Hepatocyte (in vitro differentiated cells): ENCODE measurements at regions not wholly inside any gene's neighbourhood (a gene's known extent, or its start where the extent isn't known, plus 50 kb on each side); places are given as distances from the start of the nearest gene placed in this dataset.

Source experiments
- DNase-seq: peaks from one replicate; pipeline ENCODE4 v3.0.0-alpha.2; 2016; ENCODE audit warnings: low spot score
- H2AFZ ChIP-seq: fragments of 200-600 bp; sonication (generic); 2 replicates; pipeline ENCODE4 v1.6.0; 2016; ENCODE audit warnings: antibody characterized with exemption, mild to moderate bottlenecking
- H3K27ac ChIP-seq: fragments of 200-600 bp; sonication (generic); 2 replicates; pipeline ENCODE4 v1.5.1; 2016; ENCODE audit warnings: mild to moderate bottlenecking
- H3K27me3 ChIP-seq: fragments of 200-600 bp; sonication (generic); 2 replicates; pipeline ENCODE4 v1.6.1; 2016
- H3K36me3 ChIP-seq: fragments of 200-600 bp; sonication (generic); replicated peaks from 2 replicates; pipeline ENCODE4 v1.5.1; 2016; ENCODE audit warnings: low read depth; ENCODE audit not compliant: insufficient read depth
- H3K4me1 ChIP-seq: fragments of 200-600 bp; sonication (generic); 2 replicates; pipeline ENCODE4 v1.5.1; 2016; ENCODE audit warnings: mild to moderate bottlenecking, moderate library complexity; ENCODE audit not compliant: insufficient read depth
- H3K4me2 ChIP-seq: fragments of 200-600 bp; sonication (generic); 2 replicates; pipeline ENCODE4 v1.6.0; 2016
- H3K4me3 ChIP-seq: fragments of 200-600 bp; sonication (generic); 2 replicates; pipeline ENCODE4 v1.5.1; 2016; ENCODE audit warnings: mild to moderate bottlenecking
- H3K79me2 ChIP-seq: fragments of 200-600 bp; sonication (generic); 2 replicates; pipeline ENCODE4 v1.6.0; 2017; ENCODE audit warnings: mild to moderate bottlenecking
- H3K9me2 ChIP-seq: fragments of 200-600 bp; sonication (generic); replicated peaks from 2 replicates; pipeline ENCODE4 v1.6.0; 2017; ENCODE audit warnings: mild to moderate bottlenecking; ENCODE audit not compliant: insufficient read depth
- H3K9me3 ChIP-seq: fragments of 200-600 bp; sonication (generic); 2 replicates; pipeline ENCODE4 v1.5.1; 2016; ENCODE audit warnings: low read depth, mild to moderate bottlenecking
- H4K20me1 ChIP-seq: fragments of 200-600 bp; sonication (generic); 2 replicates; pipeline ENCODE4 v1.6.0; 2016; ENCODE audit warnings: mild to moderate bottlenecking; ENCODE audit not compliant: insufficient read depth, poor library complexity, severe bottlenecking
- EZH2 ChIP-seq: fragments of 200-600 bp; sonication (generic); IDR thresholded peaks from 2 replicates; pipeline ENCODE4 v1.6.1; 2016; ENCODE audit warnings: antibody characterized with exemption, mild to moderate bottlenecking, borderline replicate concordance
- EZH2phosphoT487 ChIP-seq: fragments of 200-600 bp; sonication (generic); IDR thresholded peaks from one replicate; pipeline ENCODE4 v1.6.1; 2018; ENCODE audit warnings: antibody characterized with exemption, mild to moderate bottlenecking, low read depth, moderate library complexity; ENCODE audit not compliant: unreplicated experiment, severe bottlenecking
- WGBS: methylation state at CpG from one replicate; pipeline ENCODE4 v1.1.6; 2016; ENCODE audit warnings: low lambda C conversion rate; ENCODE audit errors: missing lambda C conversion rate; 5-methylcytosine and 5-hydroxymethylcytosine counted together
- TF ChIP-seq, protein P1 (sequence below): fragments of 200-600 bp; sonication (generic); IDR thresholded peaks from 2 replicates; pipeline ENCODE4 v1.5.1; 2016; ENCODE audit warnings: antibody characterized with exemption, mild to moderate bottlenecking; ENCODE audit not compliant: poor library complexity

DNA sequence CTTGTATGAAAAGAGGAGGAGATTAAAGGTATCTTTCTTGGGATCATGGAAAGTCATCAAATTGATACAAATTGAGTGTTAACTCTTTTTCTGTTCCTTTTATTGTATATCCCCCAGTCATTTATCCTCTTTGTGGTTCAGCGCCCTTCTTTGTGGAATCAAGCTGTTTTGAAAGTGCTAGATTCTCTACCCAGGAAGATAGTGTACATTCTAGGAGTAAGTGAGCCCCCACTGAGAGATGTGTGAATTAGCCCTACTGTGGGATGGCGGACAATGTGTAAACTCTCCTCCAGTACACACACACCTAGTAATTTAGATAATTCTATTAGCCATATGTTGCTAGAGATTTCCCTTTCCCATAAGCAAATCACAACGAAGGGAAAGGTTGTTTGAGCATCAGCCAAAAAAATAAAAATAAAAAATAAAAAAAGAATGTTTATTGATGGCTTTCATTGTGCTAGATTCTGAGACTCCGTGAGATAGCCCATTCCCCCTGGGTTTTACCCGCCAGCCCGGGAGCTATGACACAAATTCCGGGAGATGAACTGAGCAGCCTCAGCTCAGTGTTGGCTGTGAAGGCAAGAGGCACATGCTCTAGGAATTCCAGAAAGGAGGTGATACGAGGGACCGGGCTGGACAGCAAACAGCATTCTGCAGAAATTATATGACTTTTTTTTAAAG lies 378.4 kb upstream of the RUNX1 start:
- H3K9me2 ChIP-seq: no peaks in the 10 kb centered on the region
- H3K36me3 ChIP-seq: no peaks in the 10 kb centered on the region
- H3K4me2 ChIP-seq: no peak overlapping the region
- H3K9me3 ChIP-seq: no peaks in the 10 kb centered on the region
- no peak overlapping the region for H2AFZ ChIP-seq
- H3K27me3 ChIP-seq: peaks cover 3% of the 10 kb centered on the region
- TF ChIP-seq, protein P1, sequence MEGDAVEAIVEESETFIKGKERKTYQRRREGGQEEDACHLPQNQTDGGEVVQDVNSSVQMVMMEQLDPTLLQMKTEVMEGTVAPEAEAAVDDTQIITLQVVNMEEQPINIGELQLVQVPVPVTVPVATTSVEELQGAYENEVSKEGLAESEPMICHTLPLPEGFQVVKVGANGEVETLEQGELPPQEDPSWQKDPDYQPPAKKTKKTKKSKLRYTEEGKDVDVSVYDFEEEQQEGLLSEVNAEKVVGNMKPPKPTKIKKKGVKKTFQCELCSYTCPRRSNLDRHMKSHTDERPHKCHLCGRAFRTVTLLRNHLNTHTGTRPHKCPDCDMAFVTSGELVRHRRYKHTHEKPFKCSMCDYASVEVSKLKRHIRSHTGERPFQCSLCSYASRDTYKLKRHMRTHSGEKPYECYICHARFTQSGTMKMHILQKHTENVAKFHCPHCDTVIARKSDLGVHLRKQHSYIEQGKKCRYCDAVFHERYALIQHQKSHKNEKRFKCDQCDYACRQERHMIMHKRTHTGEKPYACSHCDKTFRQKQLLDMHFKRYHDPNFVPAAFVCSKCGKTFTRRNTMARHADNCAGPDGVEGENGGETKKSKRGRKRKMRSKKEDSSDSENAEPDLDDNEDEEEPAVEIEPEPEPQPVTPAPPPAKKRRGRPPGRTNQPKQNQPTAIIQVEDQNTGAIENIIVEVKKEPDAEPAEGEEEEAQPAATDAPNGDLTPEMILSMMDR: no peak
- TF ChIP-seq EZH2phosphoT487 (no peak), EZH2 (no peak)
- H4K20me1 ChIP-seq: no peaks in the 10 kb centered on the region
- H3K4me3 ChIP-seq: no peak overlapping the region
- no peaks in the 10 kb centered on the region for H3K79me2 ChIP-seq
- H3K4me1 ChIP-seq: no peaks in the 10 kb centered on the region
- DNase-seq: no peak
- H3K27ac ChIP-seq: no peak overlapping the region
- 53% methylated on average over 9 of the region's 9 CpGs for WGBS

GRCh38 chr21:35426897-35427296 lies 377.8 kb upstream of the RUNX1 start:
- H3K9me3 ChIP-seq: no peaks in the 10 kb centered on the region

DNA sequence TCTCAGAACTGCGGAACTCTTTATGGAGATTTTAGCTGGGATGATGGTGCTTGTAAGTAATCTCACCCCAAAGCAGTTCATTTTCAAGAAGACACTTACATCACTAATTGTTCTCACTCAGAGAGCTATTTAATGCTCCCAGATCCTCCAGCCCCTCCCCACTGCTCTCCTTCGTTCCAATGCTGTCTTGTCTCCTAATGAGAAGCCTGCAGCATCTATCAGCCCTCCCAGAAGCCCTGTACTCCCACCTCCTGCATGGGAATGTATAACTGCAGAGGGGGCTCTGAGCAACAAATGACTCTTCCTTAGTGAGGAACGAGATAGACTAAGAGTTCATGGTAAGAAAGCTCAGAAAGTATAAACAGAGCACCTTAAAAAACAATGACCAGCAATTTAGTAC lies 377.4 kb upstream of the RUNX1 start:
- Histone ChIP-seq H3K27me3 (peaks cover 3% of the 10 kb centered on the region), H3K9me3 (no peaks in the 10 kb centered on the region), H3K79me2 (no peaks in the 10 kb centered on the region), H3K4me2 (no peak overlapping the region), H3K9me2 (no peaks in the 10 kb centered on the region), H3K27ac (no peak overlapping the region), H3K4me3 (no peak overlapping the region), H3K36me3 (no peaks in the 10 kb centered on the region), H2AFZ (no peak overlapping the region), H4K20me1 (no peaks in the 10 kb centered on the region), H3K4me1 (no peaks in the 10 kb centered on the region)
- no peak for DNase-seq
- 37% methylated on average over 3 of the region's 3 CpGs for WGBS
- TF ChIP-seq, protein P1: no peak
- TF ChIP-seq EZH2phosphoT487 (no peak), EZH2 (no peak)

More at GRCh38 chr21:35426897-35427296, 377.8 kb upstream of the RUNX1 start:
- H3K27me3 ChIP-seq: peaks cover 3% of the 10 kb centered on the region
- H4K20me1 ChIP-seq: no peaks in the 10 kb centered on the region
- no peaks in the 10 kb centered on the region for H3K4me1 ChIP-seq
- H2AFZ ChIP-seq: no peak overlapping the region
- H3K79me2 ChIP-seq: no peaks in the 10 kb centered on the region
- H3K4me2 ChIP-seq: no peak overlapping the region
- DNase-seq: no peak
- 78% methylated on average over 2 of the region's 2 CpGs for WGBS
- TF ChIP-seq EZH2 (no peak), EZH2phosphoT487 (no peak)
- TF ChIP-seq, protein P1: no peak
- H3K4me3 ChIP-seq: no peak overlapping the region
- no peaks in the 10 kb centered on the region for H3K9me2 ChIP-seq
- H3K36me3 ChIP-seq: no peaks in the 10 kb centered on the region
- no peak overlapping the region for H3K27ac ChIP-seq
